ENCODE measurements at regions not wholly inside any gene's neighbourhood (a gene's known extent, or its start where the extent isn't known, plus 50 kb on each side); places are given as distances from the start of the nearest gene placed in this dataset.

DNA sequence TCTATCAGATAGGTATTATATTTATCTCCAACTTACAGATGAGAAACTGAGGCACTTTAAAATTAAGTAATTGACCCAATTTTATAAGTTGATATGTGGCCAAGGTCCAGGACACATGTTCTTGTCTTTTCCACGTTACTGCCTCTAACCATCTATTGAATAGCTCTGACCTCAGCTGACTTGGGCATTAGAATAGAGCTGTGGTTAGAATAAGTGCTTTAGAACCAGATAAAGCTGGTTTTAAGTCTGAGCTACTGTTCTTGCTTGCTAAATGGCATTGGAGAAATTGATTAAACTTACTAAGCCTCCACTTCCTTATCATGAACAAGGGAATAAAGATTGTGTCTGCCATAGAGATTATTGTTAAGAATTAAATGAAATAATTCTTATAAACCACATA lies 147.8 kb upstream of the DTNBP1 start:
- Histone ChIP-seq H3K9ac (ENCODE audit: low read length) (no peak overlapping the region), H3K36me3 (replicated peaks; ENCODE audit: low read depth, low read length) (no peaks in the 10 kb centered on the region), H3K4me1 (ENCODE audit: low read length) (peaks cover 14% of the 10 kb centered on the region), H3K9me3 (ENCODE audit: insufficient read depth, low read length) (no peaks in the 10 kb centered on the region), H3K4me2 (ENCODE audit: low read length) (no peak overlapping the region), H4K20me1 (ENCODE audit: insufficient read depth, low read length) (no peaks in the 10 kb centered on the region), H3K27ac (ENCODE audit: low read length) (no peak overlapping the region), H2AFZ (ENCODE audit: low read depth, low read length) (no peak overlapping the region), H3K79me2 (ENCODE audit: low read length) (no peaks in the 10 kb centered on the region), H3K27me3 (ENCODE audit: low read depth, low read length) (no peaks in the 10 kb centered on the region), H3K4me3 (ENCODE audit: low read length) (no peak overlapping the region)
- TF ChIP-seq, protein P1, sequence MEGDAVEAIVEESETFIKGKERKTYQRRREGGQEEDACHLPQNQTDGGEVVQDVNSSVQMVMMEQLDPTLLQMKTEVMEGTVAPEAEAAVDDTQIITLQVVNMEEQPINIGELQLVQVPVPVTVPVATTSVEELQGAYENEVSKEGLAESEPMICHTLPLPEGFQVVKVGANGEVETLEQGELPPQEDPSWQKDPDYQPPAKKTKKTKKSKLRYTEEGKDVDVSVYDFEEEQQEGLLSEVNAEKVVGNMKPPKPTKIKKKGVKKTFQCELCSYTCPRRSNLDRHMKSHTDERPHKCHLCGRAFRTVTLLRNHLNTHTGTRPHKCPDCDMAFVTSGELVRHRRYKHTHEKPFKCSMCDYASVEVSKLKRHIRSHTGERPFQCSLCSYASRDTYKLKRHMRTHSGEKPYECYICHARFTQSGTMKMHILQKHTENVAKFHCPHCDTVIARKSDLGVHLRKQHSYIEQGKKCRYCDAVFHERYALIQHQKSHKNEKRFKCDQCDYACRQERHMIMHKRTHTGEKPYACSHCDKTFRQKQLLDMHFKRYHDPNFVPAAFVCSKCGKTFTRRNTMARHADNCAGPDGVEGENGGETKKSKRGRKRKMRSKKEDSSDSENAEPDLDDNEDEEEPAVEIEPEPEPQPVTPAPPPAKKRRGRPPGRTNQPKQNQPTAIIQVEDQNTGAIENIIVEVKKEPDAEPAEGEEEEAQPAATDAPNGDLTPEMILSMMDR (IDR thresholded peaks at IDR 0.05; ENCODE audit: low read depth, low read length), result no peak
- no peak for TF ChIP-seq EZH2phosphoT487 (IDR thresholded peaks at IDR 0.05; ENCODE audit: low read depth)

DNA sequence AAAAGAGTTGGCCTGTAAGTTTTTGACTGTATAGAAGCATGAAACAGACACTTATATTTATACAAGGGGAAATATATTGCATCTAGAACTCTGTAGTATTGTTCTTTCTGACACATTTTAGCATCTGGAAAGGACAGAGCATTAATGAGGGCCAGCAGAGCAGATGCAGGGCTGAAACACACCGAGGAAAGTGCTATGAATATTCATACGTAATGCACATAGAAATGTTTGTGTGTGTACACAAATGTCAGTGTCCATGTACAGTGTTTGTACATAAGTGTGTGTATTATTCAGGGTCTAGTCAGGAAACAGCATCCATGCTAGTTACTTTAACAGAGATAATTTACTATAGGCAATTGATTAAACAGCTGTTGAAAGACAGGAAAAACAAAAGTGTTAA lies 146.5 kb upstream of the DTNBP1 start:
- H3K4me1 ChIP-seq (ENCODE audit: low read length), result peaks cover 14% of the 10 kb centered on the region
- H3K9ac ChIP-seq (ENCODE audit: low read length), result no peak overlapping the region
- H3K36me3 ChIP-seq (replicated peaks; ENCODE audit: low read depth, low read length), result no peaks in the 10 kb centered on the region
- no peaks in the 10 kb centered on the region for H4K20me1 ChIP-seq (ENCODE audit: insufficient read depth, low read length)
- no peak overlapping the region for H3K4me2 ChIP-seq (ENCODE audit: low read length)
- TF ChIP-seq, protein P1 (IDR thresholded peaks at IDR 0.05; ENCODE audit: low read depth, low read length), result no peak
- TF ChIP-seq EZH2phosphoT487 (IDR thresholded peaks at IDR 0.05; ENCODE audit: low read depth), result no peak
- no peak overlapping the region for H3K27ac ChIP-seq (ENCODE audit: low read length)
- no peaks in the 10 kb centered on the region for H3K79me2 ChIP-seq (ENCODE audit: low read length)
- H3K27me3 ChIP-seq (ENCODE audit: low read depth, low read length), result no peaks in the 10 kb centered on the region
- H3K4me3 ChIP-seq (ENCODE audit: low read length), result no peak overlapping the region
- no peaks in the 10 kb centered on the region for H3K9me3 ChIP-seq (ENCODE audit: insufficient read depth, low read length)
- no peak overlapping the region for H2AFZ ChIP-seq (ENCODE audit: low read depth, low read length)

DNA sequence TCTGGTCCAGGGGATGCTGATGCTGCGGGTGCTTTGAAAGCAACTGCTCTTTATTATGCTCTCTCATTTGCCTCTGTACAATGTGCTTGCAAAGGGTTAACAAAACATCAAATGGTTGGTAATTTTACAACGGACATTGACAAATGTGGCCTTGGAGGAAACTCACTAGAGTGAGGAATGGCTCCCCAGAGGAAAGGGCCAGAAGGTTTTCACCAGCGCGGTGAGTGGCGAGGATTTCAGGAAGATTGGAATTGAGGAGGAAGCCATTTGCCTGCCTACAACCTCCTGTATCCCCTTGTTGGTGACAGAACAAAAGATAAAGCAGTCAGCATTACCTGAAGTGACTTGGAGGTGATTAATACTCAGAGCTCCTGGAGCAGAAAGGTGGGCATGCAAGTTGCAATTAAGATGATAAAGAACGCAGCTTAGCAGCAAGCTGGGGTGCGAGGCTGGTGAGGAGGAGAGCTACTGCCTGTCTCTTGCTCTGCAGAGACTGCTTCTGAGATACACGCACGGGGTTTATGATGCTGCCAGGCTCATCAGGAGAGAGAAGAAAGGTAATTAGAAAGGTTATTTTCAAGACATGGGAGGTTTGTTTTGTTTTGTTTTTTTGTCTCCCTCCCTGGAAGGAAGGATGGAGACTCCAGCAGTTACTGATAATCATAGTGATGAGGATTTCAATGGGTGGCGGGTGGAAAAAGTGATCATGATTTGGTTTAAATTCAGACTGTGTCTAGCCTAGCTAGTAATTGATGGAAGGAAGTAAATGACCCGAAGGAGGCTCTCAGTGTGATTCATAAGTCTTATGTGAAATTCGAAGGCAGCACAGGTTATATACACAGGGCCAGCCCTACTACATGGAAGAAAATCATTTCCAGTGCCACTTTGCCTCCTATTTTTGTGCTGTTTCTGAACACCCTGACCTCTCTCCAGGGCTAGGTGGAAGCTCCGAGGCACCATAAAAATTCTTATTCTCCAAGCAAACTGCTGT lies 141.6 kb upstream of the DTNBP1 start:
- Histone ChIP-seq H3K4me1 (ENCODE audit: low read length) (no peaks in the 10 kb centered on the region), H4K20me1 (ENCODE audit: insufficient read depth, low read length) (no peaks in the 10 kb centered on the region), H3K4me2 (ENCODE audit: low read length) (no peak overlapping the region), H3K27me3 (ENCODE audit: low read depth, low read length) (no peaks in the 10 kb centered on the region), H3K9me3 (ENCODE audit: insufficient read depth, low read length) (no peaks in the 10 kb centered on the region), H3K9ac (ENCODE audit: low read length) (no peak overlapping the region), H3K79me2 (ENCODE audit: low read length) (no peaks in the 10 kb centered on the region), H3K27ac (ENCODE audit: low read length) (no peak overlapping the region), H2AFZ (ENCODE audit: low read depth, low read length) (no peak overlapping the region), H3K36me3 (replicated peaks; ENCODE audit: low read depth, low read length) (no peaks in the 10 kb centered on the region), H3K4me3 (ENCODE audit: low read length) (no peak overlapping the region)
- TF ChIP-seq, protein P1 (IDR thresholded peaks at IDR 0.05; ENCODE audit: low read depth, low read length), result no peak
- TF ChIP-seq EZH2phosphoT487 (IDR thresholded peaks at IDR 0.05; ENCODE audit: low read depth), result no peak

DNA sequence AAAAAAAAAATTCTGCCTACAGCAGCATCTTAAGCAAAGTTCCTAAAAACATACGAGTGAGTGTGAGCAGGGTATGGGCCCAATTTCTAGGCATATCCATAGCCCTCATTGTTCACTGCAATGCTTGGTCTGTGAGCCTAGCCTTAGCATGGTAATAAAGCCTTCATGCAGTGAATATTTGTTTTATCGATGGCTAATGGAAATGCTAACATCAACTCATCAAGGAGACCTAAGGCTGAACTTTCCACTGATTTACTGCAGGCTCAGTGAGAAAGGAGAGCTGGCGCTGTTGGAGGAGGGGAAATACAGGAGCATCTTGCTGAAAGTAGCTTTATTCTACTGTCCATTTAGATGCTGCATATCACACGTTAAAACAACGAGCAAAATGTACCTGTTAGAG lies 139.6 kb upstream of the DTNBP1 start:
- H3K27me3 ChIP-seq (ENCODE audit: low read depth, low read length), result no peaks in the 10 kb centered on the region
- no peaks in the 10 kb centered on the region for H4K20me1 ChIP-seq (ENCODE audit: insufficient read depth, low read length)
- no peak overlapping the region for H3K9ac ChIP-seq (ENCODE audit: low read length)
- peaks cover 6% of the 10 kb centered on the region; the same call in 1 of the 2 replicates for H3K4me1 ChIP-seq (ENCODE audit: low read length)
- H3K9me3 ChIP-seq (ENCODE audit: insufficient read depth, low read length), result peaks cover 7% of the 10 kb centered on the region; the same call in 1 of the 2 replicates
- H3K4me3 ChIP-seq (ENCODE audit: low read length), result no peak overlapping the region
- H2AFZ ChIP-seq (ENCODE audit: low read depth, low read length), result no peak overlapping the region
- no peaks in the 10 kb centered on the region for H3K79me2 ChIP-seq (ENCODE audit: low read length)
- H3K27ac ChIP-seq (ENCODE audit: low read length), result no peak overlapping the region
- H3K36me3 ChIP-seq (replicated peaks; ENCODE audit: low read depth, low read length), result no peaks in the 10 kb centered on the region
- H3K4me2 ChIP-seq (ENCODE audit: low read length), result no peak overlapping the region
- TF ChIP-seq EZH2phosphoT487 (IDR thresholded peaks at IDR 0.05; ENCODE audit: low read depth), result no peak
- TF ChIP-seq, protein P1 (IDR thresholded peaks at IDR 0.05; ENCODE audit: low read depth, low read length), result no peak
